GM12873 (cell line): ENCODE measurements at regions not wholly inside any gene's neighbourhood (a gene's known extent, or its start where the extent isn't known, plus 50 kb on each side); places are given as distances from the start of the nearest gene placed in this dataset.

ENCODE experiments used
- CTCF ChIP-seq: IDR thresholded peaks from 2 replicates; pipeline ENCODE4 v1.5.1; 2012; ENCODE audit warnings: low read depth, mild to moderate bottlenecking, moderate library complexity, low read length, control low read depth; ENCODE audit not compliant: insufficient read depth; ENCODE audit errors: missing control alignments

- TF ChIP-seq CTCF = no peak
Measured at GRCh38 chr12:88756153-88756552, 175.9 kb upstream of the KITLG start.

- TF ChIP-seq CTCF = no peak
Measured at GRCh38 chr12:88753707-88754106, 173.4 kb upstream of the KITLG start.

GRCh38 chr12:88753066-88753465 is 172.8 kb upstream of the KITLG start:
- no peak for TF ChIP-seq CTCF

- TF ChIP-seq CTCF = no peak
Measured at GRCh38 chr12:88752183-88752582, 171.9 kb upstream of the KITLG start.

GRCh38 chr12:88750867-88751543 is 170.7 kb upstream of the KITLG start:
- no peak for TF ChIP-seq CTCF

GRCh38 chr12:88746386-88746785 is 166.1 kb upstream of the KITLG start:
- no peak for TF ChIP-seq CTCF

GRCh38 chr12:88743946-88744685 is 163.8 kb upstream of the KITLG start:
- no peak for TF ChIP-seq CTCF
